T-helper 2 cell treated with Interferon-gamma antibody and Interleukin-4, amounts not matched to agents 5 μg/mL and 100 μg/mL, for 36 hours (primary cell): ENCODE measurements at regions not wholly inside any gene's neighbourhood (a gene's known extent, or its start where the extent isn't known, plus 50 kb on each side); places are given as distances from the start of the nearest gene placed in this dataset.
"Not testable (repeated sequence)": the region's sequence is repeated elsewhere in the genome, so short reads cannot be mapped to it uniquely, and the experiment has no call there.

Experiments used
- DNase-seq: peaks from one replicate; pipeline ENCODE4 v3.0.0; 2021; ENCODE audit warnings: low spot score
- H3K27ac Mint-ChIP-seq: one replicate; pipeline ENCODE4 v1.8.0; 2021; ENCODE audit warnings: mild to moderate bottlenecking, mixed read lengths
- H3K27me3 Mint-ChIP-seq: one replicate; pipeline ENCODE4 v1.8.0; 2021; ENCODE audit warnings: low read depth, mixed read lengths
- H3K36me3 Mint-ChIP-seq: one replicate; pipeline ENCODE4 v1.8.0; 2021; ENCODE audit warnings: low read depth, mixed read lengths
- H3K4me1 Mint-ChIP-seq: one replicate; pipeline ENCODE4 v1.8.0; 2021; ENCODE audit warnings: low read depth, mixed read lengths
- H3K4me3 Mint-ChIP-seq: one replicate; pipeline ENCODE4 v1.8.0; 2022; ENCODE audit warnings: mild to moderate bottlenecking, moderate library complexity, mixed read lengths
- H3K9me3 Mint-ChIP-seq: one replicate; pipeline ENCODE4 v1.8.0; 2021; ENCODE audit warnings: mixed read lengths

DNA sequence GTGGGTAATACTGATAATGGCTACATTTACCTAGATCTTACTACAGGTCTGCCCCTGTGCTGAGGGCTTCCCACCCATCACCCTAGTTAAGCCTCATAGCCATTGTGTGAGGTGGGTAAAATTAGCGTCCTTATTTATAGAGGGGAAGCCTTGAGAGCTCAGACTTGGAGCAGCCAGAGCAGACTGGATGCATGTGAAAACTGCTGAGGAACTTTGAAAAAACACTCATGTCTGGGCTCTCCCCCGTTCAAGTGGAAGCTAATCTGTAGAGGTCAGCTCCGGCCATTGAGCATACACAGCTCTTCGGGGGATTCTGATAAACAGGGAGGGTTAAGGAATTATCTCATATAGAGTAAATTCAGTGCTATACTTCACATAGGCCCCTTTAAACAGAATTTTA lies 389.7 kb downstream of the RPS6KC1 start:
- H3K9me3 Mint-ChIP-seq = no peaks in the 10 kb centered on the region
- no peak overlapping the region for H3K4me3 Mint-ChIP-seq
- H3K27ac Mint-ChIP-seq = no peak overlapping the region
- no peaks in the 10 kb centered on the region for H3K4me1 Mint-ChIP-seq
- H3K27me3 Mint-ChIP-seq = peaks cover 3% of the 10 kb centered on the region
- no peak for DNase-seq
- H3K36me3 Mint-ChIP-seq = no peaks in the 10 kb centered on the region

- Mint-ChIP-seq H3K9me3 (no peaks in the 10 kb centered on the region), H3K27me3 (no peaks in the 10 kb centered on the region), H3K4me3 (no peak overlapping the region), H3K36me3 (no peaks in the 10 kb centered on the region), H3K4me1 (no peaks in the 10 kb centered on the region), H3K27ac (no peak overlapping the region)
- DNase-seq = no peak
Observed at GRCh38 chr1:213443415-213443814, 392.4 kb downstream of the RPS6KC1 start.

- H3K9me3 Mint-ChIP-seq = no peaks in the 10 kb centered on the region
- no peak for DNase-seq
- no peak overlapping the region for H3K4me3 Mint-ChIP-seq
- H3K36me3 Mint-ChIP-seq = no peaks in the 10 kb centered on the region
- H3K4me1 Mint-ChIP-seq = no peaks in the 10 kb centered on the region
- H3K27ac Mint-ChIP-seq = no peak overlapping the region
- H3K27me3 Mint-ChIP-seq = no peaks in the 10 kb centered on the region
Observed at GRCh38 chr1:213444224-213444623, 393.2 kb downstream of the RPS6KC1 start.

- no peaks in the 10 kb centered on the region for H3K36me3 Mint-ChIP-seq
- H3K27ac Mint-ChIP-seq = no peak overlapping the region
- no peak overlapping the region for H3K4me3 Mint-ChIP-seq
- DNase-seq = no peak
- H3K27me3 Mint-ChIP-seq = no peaks in the 10 kb centered on the region
- no peaks in the 10 kb centered on the region for H3K4me1 Mint-ChIP-seq
- H3K9me3 Mint-ChIP-seq = no peaks in the 10 kb centered on the region
Observed at GRCh38 chr1:213446496-213446895, 395.5 kb downstream of the RPS6KC1 start.

- no peak overlapping the region for H3K4me3 Mint-ChIP-seq
- no peaks in the 10 kb centered on the region for H3K27me3 Mint-ChIP-seq
- H3K4me1 Mint-ChIP-seq = no peaks in the 10 kb centered on the region
- H3K9me3 Mint-ChIP-seq = no peaks in the 10 kb centered on the region
- DNase-seq = no peak
- no peaks in the 10 kb centered on the region for H3K36me3 Mint-ChIP-seq
- no peak overlapping the region for H3K27ac Mint-ChIP-seq
Observed at GRCh38 chr1:213448360-213448759, 397.3 kb downstream of the RPS6KC1 start.

DNA sequence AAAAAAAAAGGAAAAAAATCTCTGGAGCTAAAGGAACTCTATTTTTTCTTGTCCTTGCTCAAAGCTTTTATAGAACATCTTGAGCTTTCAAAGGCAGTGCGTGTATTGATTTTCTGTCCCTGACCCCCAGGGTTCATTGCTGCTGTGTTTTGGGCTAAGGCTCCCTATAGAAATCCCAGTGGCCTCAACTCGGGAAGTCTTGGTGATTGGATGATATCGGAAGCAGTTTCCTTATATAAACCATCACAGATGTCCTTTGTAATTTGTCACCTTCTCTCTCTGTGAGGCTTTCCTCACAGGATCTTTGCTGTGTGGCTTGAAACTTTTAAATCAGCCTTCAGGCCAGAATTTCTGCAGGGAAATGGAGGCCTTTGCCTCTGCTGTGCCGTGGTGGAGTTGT lies 397.7 kb downstream of the RPS6KC1 start:
- no peaks in the 10 kb centered on the region for H3K27me3 Mint-ChIP-seq
- no peaks in the 10 kb centered on the region for H3K36me3 Mint-ChIP-seq
- no peak overlapping the region for H3K27ac Mint-ChIP-seq
- no peak for DNase-seq
- no peak overlapping the region for H3K4me3 Mint-ChIP-seq
- H3K4me1 Mint-ChIP-seq = no peaks in the 10 kb centered on the region
- H3K9me3 Mint-ChIP-seq = no peaks in the 10 kb centered on the region

DNA sequence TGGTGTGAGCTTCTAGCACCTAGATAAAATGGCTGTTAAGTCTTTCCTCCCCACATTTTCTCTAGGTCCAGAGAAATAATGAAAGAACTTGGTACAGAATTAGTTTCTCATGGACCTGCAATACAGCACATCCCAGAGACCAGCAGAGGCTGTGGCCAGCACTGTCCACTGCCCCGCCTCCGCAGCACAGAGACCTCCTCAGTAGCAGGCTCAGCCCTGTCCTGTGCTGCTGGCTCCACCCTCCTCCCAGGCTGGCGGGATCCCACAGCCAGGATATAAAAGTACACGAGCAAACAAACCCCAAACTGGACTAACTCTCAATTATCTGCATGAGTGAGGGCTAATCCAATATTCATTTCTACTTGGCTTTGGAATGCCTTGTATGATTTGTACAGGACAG lies 401.5 kb downstream of the RPS6KC1 start:
- Mint-ChIP-seq H3K9me3 (no peaks in the 10 kb centered on the region), H3K4me3 (no peak overlapping the region), H3K36me3 (no peaks in the 10 kb centered on the region), H3K27ac (no peak overlapping the region), H3K4me1 (no peaks in the 10 kb centered on the region), H3K27me3 (no peaks in the 10 kb centered on the region)
- DNase-seq = no peak

DNA sequence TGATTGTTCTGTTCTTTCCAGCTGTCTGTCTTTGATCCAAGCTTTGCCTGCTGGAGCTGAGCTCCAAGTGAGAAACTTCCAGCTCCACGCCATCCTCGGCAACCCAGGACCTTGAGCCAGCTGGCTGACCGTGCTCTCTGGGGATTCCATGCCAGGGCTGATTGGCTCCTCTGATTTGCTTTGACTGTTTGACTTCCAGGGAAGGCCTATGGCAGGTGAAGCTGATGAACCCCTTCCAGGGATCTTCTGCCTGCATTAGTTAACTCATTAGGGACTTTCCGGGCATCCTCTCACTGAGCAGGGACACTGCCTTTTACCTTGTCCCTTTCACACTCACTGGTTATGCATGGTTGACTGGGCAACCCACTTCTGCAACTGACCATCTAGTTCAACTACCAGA lies 406.1 kb downstream of the RPS6KC1 start:
- Mint-ChIP-seq H3K27ac (no peak overlapping the region), H3K4me3 (no peak overlapping the region)
- no peak for DNase-seq

GRCh38 chr1:213457733-213458132 lies 406.7 kb downstream of the RPS6KC1 start:
- no peak for DNase-seq
- H3K36me3 Mint-ChIP-seq = no peaks in the 10 kb centered on the region
- no peaks in the 10 kb centered on the region for H3K27me3 Mint-ChIP-seq
- no peak overlapping the region for H3K27ac Mint-ChIP-seq
- no peaks in the 10 kb centered on the region for H3K4me1 Mint-ChIP-seq
- no peaks in the 10 kb centered on the region for H3K9me3 Mint-ChIP-seq
- no peak overlapping the region for H3K4me3 Mint-ChIP-seq

More for the DNA sequence above, 406.1 kb downstream of the RPS6KC1 start:
- no peaks in the 10 kb centered on the region for H3K27me3 Mint-ChIP-seq
- H3K36me3 Mint-ChIP-seq = no peaks in the 10 kb centered on the region
- H3K4me1 Mint-ChIP-seq = no peaks in the 10 kb centered on the region
- no peaks in the 10 kb centered on the region for H3K9me3 Mint-ChIP-seq

DNA sequence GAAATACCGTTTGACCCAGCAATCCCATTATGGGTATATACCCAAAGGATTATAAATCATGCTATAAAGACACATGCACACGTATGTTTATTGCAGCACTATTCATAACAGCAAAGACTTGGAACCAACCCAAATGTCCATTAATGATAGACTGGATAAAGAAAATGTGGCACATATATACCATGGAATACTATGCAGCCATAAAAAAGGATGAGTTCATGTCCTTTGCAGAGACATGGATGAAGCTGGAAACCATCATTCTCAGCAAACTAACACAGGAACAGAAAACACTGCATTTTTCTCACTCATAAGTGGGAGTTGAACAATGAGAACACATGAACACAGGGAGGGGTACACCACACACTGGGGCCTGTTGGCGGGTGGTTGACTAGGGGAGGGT lies 411.3 kb downstream of the RPS6KC1 start:
- H3K4me3 Mint-ChIP-seq, H3K9me3 Mint-ChIP-seq, H3K27me3 Mint-ChIP-seq, DNase-seq, H3K4me1 Mint-ChIP-seq, H3K27ac Mint-ChIP-seq, H3K36me3 Mint-ChIP-seq: not testable (repeated sequence)

- Mint-ChIP-seq H3K4me1 (no peaks in the 10 kb centered on the region), H3K36me3 (no peaks in the 10 kb centered on the region), H3K4me3 (no peak overlapping the region), H3K9me3 (no peaks in the 10 kb centered on the region), H3K27ac (no peak overlapping the region), H3K27me3 (peaks cover 2% of the 10 kb centered on the region)
- no peak for DNase-seq
Observed at GRCh38 chr1:213464786-213465460, 413.9 kb downstream of the RPS6KC1 start.

DNA sequence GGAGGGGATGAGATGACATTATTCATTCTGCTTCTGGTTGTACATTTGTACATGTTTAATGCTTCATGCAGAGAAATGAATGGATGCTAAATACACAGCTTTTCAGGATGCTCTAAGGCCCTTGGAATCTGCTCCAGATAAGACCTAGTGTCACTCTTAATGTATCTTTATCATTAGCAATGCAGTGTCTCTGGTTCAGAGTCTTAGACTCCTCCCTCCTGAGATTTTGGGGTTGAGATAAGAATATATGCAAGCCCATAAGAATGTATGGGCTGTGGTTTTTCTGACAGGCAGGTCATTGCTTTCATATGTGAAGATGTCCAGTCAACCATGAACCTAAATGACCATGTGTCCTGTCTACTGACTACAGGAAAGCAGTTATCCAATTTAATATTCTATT lies 415.5 kb downstream of the RPS6KC1 start:
- Mint-ChIP-seq H3K4me3 (no peak overlapping the region), H3K9me3 (no peaks in the 10 kb centered on the region), H3K27ac (no peak overlapping the region), H3K27me3 (peaks cover 2% of the 10 kb centered on the region), H3K36me3 (no peaks in the 10 kb centered on the region), H3K4me1 (no peaks in the 10 kb centered on the region)
- no peak for DNase-seq

DNA sequence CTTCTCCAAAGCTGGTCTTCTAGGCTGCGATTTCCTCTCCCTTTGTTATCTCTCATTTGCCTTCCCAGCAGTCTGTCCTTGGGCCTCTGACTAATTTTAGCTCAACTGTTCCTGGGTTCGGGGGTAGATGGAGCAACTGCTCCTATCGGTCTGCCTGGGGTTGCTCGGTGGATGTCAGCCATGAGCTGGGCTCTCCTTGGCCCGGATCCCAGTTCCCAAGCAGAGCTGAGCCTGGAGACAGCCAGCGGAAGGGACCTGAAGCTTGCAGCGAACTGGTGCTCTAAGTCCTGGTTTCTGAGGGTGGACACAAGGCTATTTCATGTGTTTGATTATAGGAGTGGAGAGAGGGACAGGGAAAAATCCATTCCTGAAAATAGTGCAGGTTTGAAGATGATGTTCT lies 423.0 kb downstream of the RPS6KC1 start:
- no peak overlapping the region for H3K27ac Mint-ChIP-seq
- H3K9me3 Mint-ChIP-seq = no peaks in the 10 kb centered on the region
- DNase-seq = no peak
- H3K27me3 Mint-ChIP-seq = no peaks in the 10 kb centered on the region
- H3K4me1 Mint-ChIP-seq = no peaks in the 10 kb centered on the region
- H3K4me3 Mint-ChIP-seq = no peak overlapping the region
- H3K36me3 Mint-ChIP-seq = no peaks in the 10 kb centered on the region

DNA sequence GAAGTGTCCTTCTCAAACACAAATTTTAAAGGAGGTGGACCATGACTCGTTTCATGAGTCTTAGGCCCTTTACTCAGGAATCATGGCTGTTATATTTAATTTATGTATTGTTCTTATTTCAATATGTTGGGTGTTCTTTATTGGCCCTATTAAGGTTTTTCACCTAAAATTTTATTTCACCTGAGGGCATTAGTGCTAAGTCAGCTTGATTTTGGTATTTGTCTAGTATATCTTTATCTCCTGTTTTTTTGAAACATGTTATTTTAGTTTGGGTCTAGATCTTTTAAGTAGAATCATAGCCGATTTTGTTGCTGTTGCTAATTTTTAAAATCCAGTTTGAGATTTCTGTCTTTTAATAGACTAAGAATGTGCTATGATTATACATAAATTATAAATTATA lies 430.4 kb downstream of the RPS6KC1 start:
- H3K27me3 Mint-ChIP-seq = no peaks in the 10 kb centered on the region
- no peaks in the 10 kb centered on the region for H3K4me1 Mint-ChIP-seq

GRCh38 chr1:213484333-213484732 lies 433.3 kb downstream of the RPS6KC1 start:
- Mint-ChIP-seq H3K27me3 (no peaks in the 10 kb centered on the region), H3K4me1 (no peaks in the 10 kb centered on the region), H3K36me3 (no peaks in the 10 kb centered on the region), H3K9me3 (no peaks in the 10 kb centered on the region), H3K4me3 (no peak overlapping the region), H3K27ac (no peak overlapping the region)
- DNase-seq = no peak

More for the DNA sequence above, 430.4 kb downstream of the RPS6KC1 start:
- no peak overlapping the region for H3K4me3 Mint-ChIP-seq
- DNase-seq = no peak
- H3K27ac Mint-ChIP-seq = no peak overlapping the region
- no peaks in the 10 kb centered on the region for H3K9me3 Mint-ChIP-seq
- H3K36me3 Mint-ChIP-seq = no peaks in the 10 kb centered on the region
